ENCODE measurements at regions not wholly inside any gene's neighbourhood (a gene's known extent, or its start where the extent isn't known, plus 50 kb on each side); places are given as distances from the start of the nearest gene placed in this dataset.
"Not testable (repeated sequence)": the region's sequence is repeated elsewhere in the genome, so short reads cannot be mapped to it uniquely, and the experiment has no call there.

GRCh38 chr3:16073203-16073602, 101.3 kb upstream of the GALNT15 start:
- DNase-seq (ENCODE audit: low spot score) (no peak), ATAC-seq (ENCODE audit: insufficient number of reproducible peaks, low FRiP score, low read depth) (no peak)
- no peak for TF ChIP-seq CTCF (IDR thresholded peaks at IDR 0.05)
- peaks cover 10 to 15% of the 10 kb centered on the region in 2 donors for H3K4me1 ChIP-seq (ENCODE audit: control insufficient read depth in 1 of 2, low read depth in 2 of 2)
- no peak overlapping the region for H3K4me3 ChIP-seq
- no peaks in the 10 kb centered on the region for H3K36me3 ChIP-seq
- no peaks in the 10 kb centered on the region for H3K9me3 ChIP-seq
- H3K27me3 ChIP-seq (replicated peaks; ENCODE audit: insufficient read depth) = no peaks in the 10 kb centered on the region
- no peak overlapping the region for H3K27ac ChIP-seq

GRCh38 chr3:16073990-16074671, 100.3 kb upstream of the GALNT15 start:
- not testable (repeated sequence) for H3K9me3 ChIP-seq; DNase-seq (ENCODE audit: low spot score); H3K4me1 ChIP-seq (ENCODE audit: control insufficient read depth in 1 of 2, low read depth in 2 of 2); H3K4me3 ChIP-seq; H3K27me3 ChIP-seq (replicated peaks; ENCODE audit: insufficient read depth); ATAC-seq (ENCODE audit: insufficient number of reproducible peaks, low FRiP score, low read depth); H3K27ac ChIP-seq; H3K36me3 ChIP-seq

GRCh38 chr3:16075647-16076046, 98.8 kb upstream of the GALNT15 start:
- Histone ChIP-seq H3K4me3 (no peak overlapping the region), H3K4me1 (ENCODE audit: control insufficient read depth in 1 of 2, low read depth in 2 of 2) (no peaks in the 10 kb centered on the region), H3K27me3 (replicated peaks; ENCODE audit: insufficient read depth) (no peaks in the 10 kb centered on the region), H3K27ac (no peak overlapping the region), H3K9me3 (no peaks in the 10 kb centered on the region), H3K36me3 (no peaks in the 10 kb centered on the region)
- DNase-seq (ENCODE audit: low spot score) (no peak), ATAC-seq (ENCODE audit: insufficient number of reproducible peaks, low FRiP score, low read depth) (no peak)
- no peak for TF ChIP-seq CTCF (IDR thresholded peaks at IDR 0.05)

GRCh38 chr3:16076564-16076963, 97.9 kb upstream of the GALNT15 start:
- H3K4me3 ChIP-seq = no peak overlapping the region
- no peaks in the 10 kb centered on the region for H3K27me3 ChIP-seq (replicated peaks; ENCODE audit: insufficient read depth)
- no peak overlapping the region for H3K27ac ChIP-seq
- H3K4me1 ChIP-seq (ENCODE audit: control insufficient read depth in 1 of 2, low read depth in 2 of 2) = no peaks in the 10 kb centered on the region
- no peaks in the 10 kb centered on the region for H3K36me3 ChIP-seq
- no peak for ATAC-seq (ENCODE audit: insufficient number of reproducible peaks, low FRiP score, low read depth)
- DNase-seq (ENCODE audit: low spot score) = no peak
- H3K9me3 ChIP-seq = no peaks in the 10 kb centered on the region
- no peak for TF ChIP-seq CTCF (IDR thresholded peaks at IDR 0.05)

GRCh38 chr3:16077146-16077545, 97.3 kb upstream of the GALNT15 start:
- H3K4me3 ChIP-seq; H3K27me3 ChIP-seq (replicated peaks; ENCODE audit: insufficient read depth); H3K9me3 ChIP-seq; ATAC-seq (ENCODE audit: insufficient number of reproducible peaks, low FRiP score, low read depth); H3K27ac ChIP-seq; H3K4me1 ChIP-seq (ENCODE audit: control insufficient read depth in 1 of 2, low read depth in 2 of 2); H3K36me3 ChIP-seq; DNase-seq (ENCODE audit: low spot score): not testable (repeated sequence)

- H3K4me3 ChIP-seq; H3K27me3 ChIP-seq (replicated peaks; ENCODE audit: insufficient read depth); H3K27ac ChIP-seq; DNase-seq (ENCODE audit: low spot score); H3K4me1 ChIP-seq (ENCODE audit: control insufficient read depth in 1 of 2, low read depth in 2 of 2); ATAC-seq (ENCODE audit: insufficient number of reproducible peaks, low FRiP score, low read depth); H3K36me3 ChIP-seq; H3K9me3 ChIP-seq: not testable (repeated sequence)
Observed at GRCh38 chr3:16077681-16078080, 96.8 kb upstream of the GALNT15 start.

GRCh38 chr3:16079519-16079918, 95.0 kb upstream of the GALNT15 start:
- H3K9me3 ChIP-seq = no peaks in the 10 kb centered on the region
- H3K4me3 ChIP-seq = no peak overlapping the region
- H3K27me3 ChIP-seq (replicated peaks; ENCODE audit: insufficient read depth) = no peaks in the 10 kb centered on the region
- TF ChIP-seq CTCF (IDR thresholded peaks at IDR 0.05) = no peak
- no peaks in the 10 kb centered on the region for H3K4me1 ChIP-seq (ENCODE audit: control insufficient read depth in 1 of 2, low read depth in 2 of 2)
- no peak for DNase-seq (ENCODE audit: low spot score)
- no peak overlapping the region for H3K27ac ChIP-seq
- no peak for ATAC-seq (ENCODE audit: insufficient number of reproducible peaks, low FRiP score, low read depth)
- H3K36me3 ChIP-seq = no peaks in the 10 kb centered on the region
